NT2/D1 (cell line): ENCODE measurements at regions not wholly inside any gene's neighbourhood (a gene's known extent, or its start where the extent isn't known, plus 50 kb on each side); places are given as distances from the start of the nearest gene placed in this dataset.

Source experiments
- SUZ12 ChIP-seq: IDR thresholded peaks from 2 replicates; pipeline ENCODE4 v1.6.1; 2011; ENCODE audit not compliant: insufficient read length, insufficient read depth; ENCODE audit errors: extremely low read depth
- YY1 ChIP-seq: IDR thresholded peaks from 2 replicates; pipeline ENCODE4 v1.6.1; 2011; ENCODE audit not compliant: insufficient read length, insufficient read depth

DNA sequence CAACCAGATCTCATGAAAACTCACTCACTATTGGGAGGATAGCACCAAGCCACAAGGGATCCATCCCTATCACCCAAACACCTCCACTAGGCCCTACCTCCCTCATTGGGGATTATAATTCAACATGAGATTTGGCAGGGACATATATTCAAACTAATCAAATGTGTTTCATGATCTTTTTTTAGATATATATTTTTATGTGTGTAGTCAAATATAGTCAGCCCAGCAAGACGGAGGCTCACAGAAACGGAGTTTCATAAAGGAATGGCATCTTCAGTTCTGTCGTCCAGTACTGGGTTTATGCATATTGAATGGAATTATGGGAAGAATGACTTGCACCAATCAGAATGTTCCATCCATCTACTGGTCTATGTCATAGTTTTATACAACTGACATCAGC, 343.3 kb upstream of the KAZN start:
- no peak for TF ChIP-seq YY1
- TF ChIP-seq SUZ12: no peak
